CD14-positive monocyte (primary cell): ENCODE measurements at regions not wholly inside any gene's neighbourhood (a gene's known extent, or its start where the extent isn't known, plus 50 kb on each side); places are given as distances from the start of the nearest gene placed in this dataset.

Experiments used
- DNase-seq, 3 donors: peaks; one replicate each; pipeline ENCODE4 v3.0.0-alpha.2; 2011 to 2022
- H2AFZ ChIP-seq: 2 replicates; pipeline ENCODE4 v1.6.0; 2012; ENCODE audit warnings: mild to moderate bottlenecking, low read depth, low read length, inconsistent platforms; ENCODE audit not compliant: insufficient read depth, poor library complexity, severe bottlenecking
- H3K27ac ChIP-seq, 2 donors: 1 replicate in 1 of 2; 2 replicates in 1 of 2; pipeline ENCODE4 v1.5.1; 2012 to 2013; ENCODE audit warnings: low read length in 2 of 2, control low read depth in 1 of 2, inconsistent platforms in 1 of 2, low read depth in 1 of 2, mild to moderate bottlenecking in 1 of 2
- H3K27me3 ChIP-seq, 2 donors: one replicate each; pipeline versions ENCODE4 v1.6.0 to v1.6.1; 2011 to 2013; ENCODE audit warnings: low read length in 2 of 2; ENCODE audit not compliant: control insufficient read depth in 2 of 2, insufficient read depth in 2 of 2
- H3K36me3 ChIP-seq, 2 donors: replicated peaks in 1 of 2; 1 replicate in 1 of 2; 2 replicates in 1 of 2; pipeline versions ENCODE4 v1.5.1 to v1.6.1; 2012 to 2013; ENCODE audit warnings: low read length in 2 of 2, control low read depth in 1 of 2, inconsistent platforms in 1 of 2, mild to moderate bottlenecking in 1 of 2; ENCODE audit not compliant: insufficient read depth in 2 of 2, control insufficient read depth in 1 of 2
- H3K4me1 ChIP-seq, 2 donors: 1 replicate in 1 of 2; 2 replicates in 1 of 2; pipeline versions ENCODE4 v1.5.1 to v1.6.1; 2012 to 2013; ENCODE audit warnings: low read length in 2 of 2, control low read depth in 1 of 2, inconsistent platforms in 1 of 2, mild to moderate bottlenecking in 1 of 2, moderate library complexity in 1 of 2; ENCODE audit not compliant: insufficient read depth in 2 of 2, control insufficient read depth in 1 of 2
- H3K4me2 ChIP-seq: replicated peaks from 2 replicates; pipeline ENCODE3; 2012; ENCODE audit warnings: low read length, moderate library complexity, mild to moderate bottlenecking; ENCODE audit not compliant: poor library complexity, severe bottlenecking; ENCODE audit errors: extremely low read depth
- H3K4me3 ChIP-seq, 3 experiments: fragments of 200-600 bp in 1 of 3; sonication (generic) in 1 of 3; replicated peaks in 1 of 3; 1 replicate in 2 of 3; 2 replicates in 1 of 3; pipeline ENCODE4 v1.5.1; 2011 to 2013; ENCODE audit warnings: low read length in 3 of 3, mild to moderate bottlenecking in 3 of 3, control low read depth in 2 of 3, low read depth in 2 of 3, inconsistent platforms in 1 of 3, moderate library complexity in 1 of 3
- H3K79me2 ChIP-seq: 2 replicates; pipeline ENCODE4 v1.6.0; 2012; ENCODE audit warnings: mild to moderate bottlenecking, control low read depth, inconsistent platforms, low read length, moderate library complexity; ENCODE audit not compliant: insufficient read depth
- H3K9ac ChIP-seq: 2 replicates; pipeline ENCODE4 v1.6.0; 2017; ENCODE audit warnings: low read length, mild to moderate bottlenecking; ENCODE audit not compliant: insufficient read depth, poor library complexity, severe bottlenecking
- H3K9me3 ChIP-seq, 2 donors: replicated peaks in 1 of 2; 1 replicate in 1 of 2; 2 replicates in 1 of 2; pipeline versions ENCODE4 v1.5.1 to v1.6.1; 2012 to 2013; ENCODE audit warnings: low read length in 2 of 2, control low read depth in 1 of 2; ENCODE audit not compliant: control insufficient read depth in 1 of 2, insufficient read depth in 1 of 2
- H4K20me1 ChIP-seq: 2 replicates; pipeline ENCODE4 v1.6.0; 2012; ENCODE audit warnings: mild to moderate bottlenecking, low read length, control low read depth, moderate library complexity; ENCODE audit not compliant: insufficient read depth
- H3K27ac Mint-ChIP-seq, 7 donors: one replicate each; pipeline ENCODE4 v1.8.0; 2020; ENCODE audit warnings: mild to moderate bottlenecking in 7 of 7, mixed read lengths in 7 of 7, moderate library complexity in 6 of 7, inconsistent platforms in 2 of 7
- H3K27me3 Mint-ChIP-seq, 3 donors: one replicate each; pipeline ENCODE4 v1.8.0; 2021 to 2022; ENCODE audit warnings: low read depth in 3 of 3, mild to moderate bottlenecking in 3 of 3, mixed read lengths in 3 of 3, moderate library complexity in 3 of 3, inconsistent platforms in 1 of 3
- H3K36me3 Mint-ChIP-seq, 2 donors: one replicate each; pipeline ENCODE4 v1.8.0; 2020; ENCODE audit warnings: mixed read lengths in 2 of 2, inconsistent platforms in 1 of 2, mild to moderate bottlenecking in 1 of 2
- H3K4me1 Mint-ChIP-seq: one replicate; pipeline ENCODE4 v1.8.0; 2020; ENCODE audit warnings: mild to moderate bottlenecking, mixed read lengths
- H3K4me3 Mint-ChIP-seq, 2 donors: one replicate each; pipeline ENCODE4 v1.8.0; 2020; ENCODE audit warnings: mild to moderate bottlenecking in 2 of 2, mixed read lengths in 2 of 2, moderate library complexity in 1 of 2
- H3K9me3 Mint-ChIP-seq, 7 donors: one replicate each; pipeline ENCODE4 v1.8.0; 2020 to 2022; ENCODE audit warnings: mixed read lengths in 7 of 7, mild to moderate bottlenecking in 6 of 7, moderate library complexity in 6 of 7, inconsistent platforms in 2 of 7
- WGBS: methylation state at CpG from one replicate; pipeline ENCODE4 v1.1.5; 2013; ENCODE audit warnings: missing lambda C conversion rate; ENCODE audit not compliant: insufficient coverage; 5-methylcytosine and 5-hydroxymethylcytosine counted together
- intact Hi-C, 2 donors: fragments of 100-400 bp; cut with micrococcal nuclease; formaldehyde crosslinking; loops; one replicate each; pipeline versions ENCODE4 v1.15.0 to v1.15.1; 2023
- TF ChIP-seq, protein P1 (sequence below): fragments of 200-600 bp; IDR thresholded peaks from one replicate; pipeline ENCODE4 v1.8.0; 2022; ENCODE audit warnings: antibody characterized with exemption, mild to moderate bottlenecking

DNA sequence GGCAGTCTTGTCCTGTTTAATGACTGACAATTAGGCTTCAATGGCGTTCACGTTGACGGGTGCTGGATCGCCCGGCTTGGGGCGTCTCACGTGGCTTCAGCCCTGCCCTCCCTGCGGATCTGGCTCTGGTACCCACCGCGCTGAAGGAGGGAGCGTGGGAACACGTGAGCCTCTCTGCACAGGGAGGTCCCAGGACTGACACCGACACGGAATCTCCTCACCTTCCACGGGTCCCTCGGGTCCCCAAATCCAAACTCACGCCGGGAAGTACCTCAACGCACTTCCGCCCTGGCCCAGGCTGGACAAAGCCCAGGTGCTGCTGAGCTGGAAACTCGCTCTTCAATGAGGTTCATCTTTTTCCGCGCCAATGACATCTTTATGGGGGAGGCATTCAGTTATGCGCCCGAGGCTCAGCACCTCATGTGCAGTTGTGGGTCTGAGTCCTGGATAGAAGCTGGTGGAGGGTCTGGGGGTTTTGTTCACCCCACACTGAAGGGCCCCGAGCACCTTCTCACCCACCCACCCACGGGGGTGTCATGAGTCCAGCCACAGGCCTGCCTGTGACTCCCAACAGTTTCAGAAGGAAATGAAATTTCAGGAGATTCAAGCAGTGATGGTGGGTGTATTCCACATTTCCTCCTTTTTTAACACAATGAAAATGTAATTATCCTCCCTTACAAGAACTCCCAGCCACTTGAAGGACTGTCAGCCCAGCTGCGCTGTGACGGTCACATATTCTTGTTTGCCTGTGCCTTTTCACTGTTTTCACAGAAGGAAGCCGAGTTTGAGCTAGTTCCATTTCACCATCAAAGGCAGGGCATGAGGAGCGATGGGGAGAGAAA is 251.7 kb upstream of the SFSWAP start:
- Histone ChIP-seq H4K20me1 (no peaks in the 10 kb centered on the region), H3K79me2 (no peaks in the 10 kb centered on the region), H2AFZ (no peak overlapping the region), H3K4me2 (no peak overlapping the region), H3K9ac (no peak overlapping the region), H3K27ac (no peak overlapping the region), H3K36me3 (no peaks in the 10 kb centered on the region), H3K4me1 (no peaks in the 10 kb centered on the region), H3K4me3 (no peak overlapping the region), H3K9me3 (no peaks in the 10 kb centered on the region), H3K27me3 (no peaks in the 10 kb centered on the region)
- TF ChIP-seq, protein P1, sequence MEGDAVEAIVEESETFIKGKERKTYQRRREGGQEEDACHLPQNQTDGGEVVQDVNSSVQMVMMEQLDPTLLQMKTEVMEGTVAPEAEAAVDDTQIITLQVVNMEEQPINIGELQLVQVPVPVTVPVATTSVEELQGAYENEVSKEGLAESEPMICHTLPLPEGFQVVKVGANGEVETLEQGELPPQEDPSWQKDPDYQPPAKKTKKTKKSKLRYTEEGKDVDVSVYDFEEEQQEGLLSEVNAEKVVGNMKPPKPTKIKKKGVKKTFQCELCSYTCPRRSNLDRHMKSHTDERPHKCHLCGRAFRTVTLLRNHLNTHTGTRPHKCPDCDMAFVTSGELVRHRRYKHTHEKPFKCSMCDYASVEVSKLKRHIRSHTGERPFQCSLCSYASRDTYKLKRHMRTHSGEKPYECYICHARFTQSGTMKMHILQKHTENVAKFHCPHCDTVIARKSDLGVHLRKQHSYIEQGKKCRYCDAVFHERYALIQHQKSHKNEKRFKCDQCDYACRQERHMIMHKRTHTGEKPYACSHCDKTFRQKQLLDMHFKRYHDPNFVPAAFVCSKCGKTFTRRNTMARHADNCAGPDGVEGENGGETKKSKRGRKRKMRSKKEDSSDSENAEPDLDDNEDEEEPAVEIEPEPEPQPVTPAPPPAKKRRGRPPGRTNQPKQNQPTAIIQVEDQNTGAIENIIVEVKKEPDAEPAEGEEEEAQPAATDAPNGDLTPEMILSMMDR = no peak
- Mint-ChIP-seq H3K4me1 (peaks cover 5% of the 10 kb centered on the region), H3K36me3 (no peaks in the 10 kb centered on the region), H3K27me3 (peaks cover 2 to 6% (median 5%) of the 10 kb centered on the region in 3 donors), H3K4me3 (no peak overlapping the region), H3K9me3 (no peaks in the 10 kb centered on the region), H3K27ac (no peak overlapping the region)
- 84% methylated on average over 18 of the region's 31 CpGs for WGBS
- DNase-seq = no peak
- intact Hi-C loops = loop anchor here in 1 of 2 donors (10.0 kb wide), 2 partner anchors 354 to 544 kb away; no protein-coding TSS in a partner anchor

DNA sequence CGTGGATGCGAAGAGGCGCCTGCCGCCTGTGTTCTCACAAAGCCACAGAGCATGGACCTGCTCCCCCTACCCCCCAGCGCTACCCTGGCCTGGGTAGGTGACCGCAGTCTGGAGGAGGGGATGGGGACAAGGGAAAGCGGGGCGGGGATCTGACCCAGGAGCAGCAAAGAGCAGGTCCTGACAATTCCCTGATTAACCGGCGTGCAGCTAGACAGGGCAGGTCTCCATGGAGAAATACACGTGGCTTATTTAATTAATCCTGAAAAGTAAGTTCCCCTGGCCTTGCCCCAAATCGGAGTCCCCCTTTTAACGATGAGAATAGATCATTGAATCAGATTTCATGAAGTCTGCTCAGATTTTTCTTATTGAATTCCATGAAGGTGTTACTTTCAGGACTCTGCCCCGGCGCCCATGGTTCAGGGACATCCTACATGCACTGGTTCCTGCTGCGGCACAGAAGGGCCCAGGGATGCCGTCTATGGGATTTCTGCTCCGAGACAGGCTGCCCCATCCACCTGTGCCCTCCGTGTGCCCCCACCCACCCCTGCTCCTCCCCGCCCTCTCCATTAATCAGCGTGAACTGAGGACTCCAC is 251.0 kb upstream of the SFSWAP start:
- no peaks in the 10 kb centered on the region for H4K20me1 ChIP-seq
- H3K4me3 Mint-ChIP-seq = no peak overlapping the region
- intact Hi-C loops = loop anchor here in 1 of 2 donors (10.0 kb wide), 2 partner anchors 355 to 545 kb away; no protein-coding TSS in a partner anchor
- H3K27me3 Mint-ChIP-seq = peaks cover 2 to 5% (median 5%) of the 10 kb centered on the region in 3 donors
- no peak overlapping the region for H2AFZ ChIP-seq
- no peaks in the 10 kb centered on the region for H3K4me1 ChIP-seq
- no peak overlapping the region for H3K27ac Mint-ChIP-seq
- H3K4me1 Mint-ChIP-seq = peaks cover 2% of the 10 kb centered on the region
- no peaks in the 10 kb centered on the region for H3K27me3 ChIP-seq
- no peaks in the 10 kb centered on the region for H3K36me3 Mint-ChIP-seq
- no peak for DNase-seq
- H3K9me3 Mint-ChIP-seq = no peaks in the 10 kb centered on the region
- no peak overlapping the region for H3K4me2 ChIP-seq
- TF ChIP-seq, protein P1 = no peak
- no peaks in the 10 kb centered on the region for H3K36me3 ChIP-seq
- H3K9me3 ChIP-seq = no peaks in the 10 kb centered on the region
- H3K9ac ChIP-seq = no peak overlapping the region
- H3K4me3 ChIP-seq = no peak overlapping the region
- 72% methylated on average over 11 of the region's 21 CpGs for WGBS
- no peaks in the 10 kb centered on the region for H3K79me2 ChIP-seq
- H3K27ac ChIP-seq = no peak overlapping the region
